IMR-90 (cell line): ENCODE measurements at regions not wholly inside any gene's neighbourhood (a gene's known extent, or its start where the extent isn't known, plus 50 kb on each side); places are given as distances from the start of the nearest gene placed in this dataset.

Experiments used
- ATAC-seq: fragments of 200-7000 bp; cut with Tn5 transposase; 2 replicates; pipeline ENCODE4 v1.9.1; 2020; ENCODE audit warnings: low read depth, mild to moderate bottlenecking, moderate library complexity
- BruUV-seq: library from RNA; stranded (reverse); fragments of 400-500 nt; replicated peaks from 2 replicates; lab custom pipeline; 2021; lab: Mats Ljungman, UMichigan
- CTCF ChIA-PET: fragments of 300-600 bp; formaldehyde crosslinking; extraction: SDS; loops from one replicate; lab custom pipeline; 2021; ENCODE audit warnings: antibody characterized with exemption; lab: Yijun Ruan, JAX
- POLR2A ChIA-PET: fragments of 300-600 bp; sonication (Branson Sonifier 250); formaldehyde crosslinking; loops from one replicate; lab custom pipeline; 2022; ENCODE audit warnings: antibody characterized with exemption; ENCODE audit not compliant: unreplicated experiment; lab: Charles Lee
- DNase-seq: peaks from one replicate; pipeline ENCODE4 v3.0.0; 2013
- H2AFZ ChIP-seq: replicated peaks from 2 replicates; pipeline ENCODE3; 2013; ENCODE audit warnings: low read length, mild to moderate bottlenecking; ENCODE audit not compliant: poor library complexity
- H2AK5ac ChIP-seq: 2 replicates; pipeline ENCODE4 v1.6.1; 2013; ENCODE audit warnings: low read depth, low read length, inconsistent platforms
- H2AK9ac ChIP-seq: replicated peaks from 2 replicates; pipeline ENCODE3; 2013; ENCODE audit warnings: mild to moderate bottlenecking, low read depth, low read length, moderate library complexity; ENCODE audit not compliant: poor library complexity
- H2BK120ac ChIP-seq: 2 replicates; pipeline ENCODE4 v1.6.1; 2013; ENCODE audit warnings: low read depth, low read length, inconsistent platforms
- H2BK15ac ChIP-seq: 3 replicates; pipeline ENCODE4 v1.6.1; 2013; ENCODE audit warnings: low read depth, low read length, inconsistent platforms
- H2BK20ac ChIP-seq: 2 replicates; pipeline ENCODE4 v1.6.1; 2013; ENCODE audit warnings: low read depth, mild to moderate bottlenecking, inconsistent platforms, low read length, moderate library complexity
- H2BK5ac ChIP-seq: 2 replicates; pipeline ENCODE4 v1.6.1; 2013; ENCODE audit warnings: mild to moderate bottlenecking, low read depth, low read length, inconsistent platforms; ENCODE audit not compliant: poor library complexity, severe bottlenecking
- H3K14ac ChIP-seq: replicated peaks from 2 replicates; pipeline ENCODE4 v1.6.1; 2013; ENCODE audit warnings: low read depth, low read length, inconsistent platforms
- H3K18ac ChIP-seq: 2 replicates; pipeline ENCODE4 v1.6.1; 2013; ENCODE audit warnings: low read depth, low read length, control low read depth
- H3K23ac ChIP-seq: 2 replicates; pipeline ENCODE4 v1.6.1; 2013; ENCODE audit warnings: low read depth, low read length, inconsistent platforms
- H3K27ac ChIP-seq: 2 replicates; pipeline ENCODE4 v1.5.1; 2013; ENCODE audit warnings: mild to moderate bottlenecking, control low read depth, low read length; ENCODE audit not compliant: insufficient read depth
- H3K27me3 ChIP-seq: 2 replicates; pipeline ENCODE4 v1.6.1; 2013; ENCODE audit warnings: low read length; ENCODE audit not compliant: control insufficient read depth, insufficient read depth
- H3K36me3 ChIP-seq: 2 replicates; pipeline ENCODE4 v1.6.1; 2013; ENCODE audit warnings: low read length, mixed read lengths; ENCODE audit not compliant: control insufficient read depth, insufficient read depth
- H3K4ac ChIP-seq: 2 replicates; pipeline ENCODE4 v1.6.1; 2013; ENCODE audit warnings: low read depth, low read length, inconsistent platforms
- H3K4me1 ChIP-seq: 2 replicates; pipeline ENCODE4 v1.6.1; 2013; ENCODE audit warnings: low read length, mixed read lengths; ENCODE audit not compliant: control insufficient read depth, insufficient read depth
- H3K4me2 ChIP-seq: 2 replicates; pipeline ENCODE4 v1.6.1; 2013; ENCODE audit warnings: low read depth, mild to moderate bottlenecking, control low read depth, low read length, moderate library complexity
- H3K4me3 ChIP-seq: 2 replicates; pipeline ENCODE4 v1.5.1; 2013; ENCODE audit warnings: low read depth, mild to moderate bottlenecking, control low read depth, low read length, moderate library complexity; ENCODE audit not compliant: insufficient read depth
- H3K56ac ChIP-seq: 2 replicates; pipeline ENCODE4 v1.6.1; 2013; ENCODE audit warnings: low read length, inconsistent platforms; ENCODE audit not compliant: insufficient read depth; ENCODE audit errors: extremely low read depth
- H3K79me1 ChIP-seq, 2 experiments: 2 replicates each; pipeline ENCODE4 v1.6.1; 2013; ENCODE audit warnings: low read length in 2 of 2, inconsistent platforms in 1 of 2, low read depth in 1 of 2
- H3K9ac ChIP-seq: 2 replicates; pipeline ENCODE4 v1.6.1; 2013; ENCODE audit warnings: low read depth, low read length, control low read depth
- H3K9me1 ChIP-seq: 2 replicates; pipeline ENCODE4 v1.6.1; 2013; ENCODE audit warnings: low read length, inconsistent platforms; ENCODE audit not compliant: insufficient read depth
- H3K9me3 ChIP-seq: 2 replicates; pipeline ENCODE4 v1.6.1; 2013; ENCODE audit warnings: low read length; ENCODE audit not compliant: control insufficient read depth, insufficient read depth
- H4K20me1 ChIP-seq: 2 replicates; pipeline ENCODE4 v1.6.1; 2013; ENCODE audit warnings: low read length, inconsistent platforms; ENCODE audit not compliant: insufficient read depth
- H4K5ac ChIP-seq: 2 replicates; pipeline ENCODE4 v1.6.1; 2013; ENCODE audit warnings: mild to moderate bottlenecking, low read depth, low read length, control low read depth
- H4K8ac ChIP-seq, 2 experiments: 2 replicates each; pipeline ENCODE4 v1.6.1; 2013; ENCODE audit warnings: low read depth in 2 of 2, low read length in 2 of 2, control low read depth in 1 of 2, inconsistent platforms in 1 of 2
- H4K91ac ChIP-seq: 2 replicates; pipeline ENCODE4 v1.6.1; 2013; ENCODE audit warnings: low read depth, low read length, inconsistent platforms; ENCODE audit not compliant: insufficient read depth
- MXI1 ChIP-seq: IDR thresholded peaks from 2 replicates; pipeline ENCODE4 v1.6.1; 2012; ENCODE audit warnings: low read depth, mild to moderate bottlenecking, low read length, moderate library complexity, borderline replicate concordance
- POLR2A ChIP-seq: IDR thresholded peaks from 2 replicates; pipeline ENCODE4 v1.6.1; 2012; ENCODE audit warnings: mild to moderate bottlenecking, low read depth, low read length
- RAD21 ChIP-seq: IDR thresholded peaks from 2 replicates; pipeline ENCODE4 v1.6.1; 2012; ENCODE audit warnings: low read length, improper control_type of control experiment
- RCOR1 ChIP-seq: IDR thresholded peaks from 2 replicates; pipeline ENCODE4 v1.6.1; 2012; ENCODE audit warnings: mild to moderate bottlenecking, low read length, improper control_type of control experiment; ENCODE audit not compliant: insufficient replicate concordance
- SMC3 ChIP-seq: fragments of 150-350 bp; IDR thresholded peaks from 2 replicates; pipeline ENCODE4 v1.6.1; 2016; ENCODE audit warnings: low read depth, mild to moderate bottlenecking, antibody characterized with exemption, low read length, moderate library complexity
- WGBS, 2 experiments: methylation state at CpG; one replicate each; pipeline versions ENCODE4 v1.1.5 to v1.1.7; 2013; ENCODE audit warnings: missing lambda C conversion rate in 2 of 2; ENCODE audit not compliant: insufficient read length in 1 of 2; ENCODE audit errors: extremely low coverage in 2 of 2; 5-methylcytosine and 5-hydroxymethylcytosine counted together
- dilution Hi-C: fragments of 300-500 bp; cut with HindIII; formaldehyde crosslinking; loops from one replicate; pipeline ENCODE4 v1.14.3; 2018; ENCODE audit warnings: low sequenced_read_pairs; ENCODE audit not compliant: unreplicated experiment
- in situ Hi-C: fragments of 300-500 bp; cut with MboI; formaldehyde crosslinking; loops from 3 replicates; pipeline ENCODE4 v1.14.3; 2019; ENCODE audit warnings: low sequenced_read_pairs, inconsistent platforms, mixed read lengths
- intact Hi-C: fragments of 100-400 bp; cut with micrococcal nuclease; formaldehyde crosslinking; loops from 2 replicates; pipeline ENCODE4 v1.10.0; 2022

GRCh38 chr7:41164440-41164839 lies 538.5 kb downstream of the INHBA start:
- Histone ChIP-seq H4K8ac (no peak overlapping the region), H2BK15ac (no peak overlapping the region), H4K91ac (no peak overlapping the region), H3K4me2 (no peak overlapping the region), H2AFZ (no peak overlapping the region), H2BK20ac (no peak overlapping the region), H2BK120ac (no peak overlapping the region), H3K36me3 (no peaks in the 10 kb centered on the region), H3K4me1 (peaks cover 6% of the 10 kb centered on the region), H3K56ac (no peak overlapping the region), H3K9ac (no peak overlapping the region), H2BK5ac (peak overlapping the region; percentile 32), H2AK5ac (no peak overlapping the region), H3K9me3 (peaks cover 2% of the 10 kb centered on the region; the same call in 1 of the 2 replicates), H2AK9ac (no peak overlapping the region), H3K23ac (no peak overlapping the region), H4K5ac (no peak overlapping the region), H3K79me1 (no peaks in the 10 kb centered on the region), H4K20me1 (no peaks in the 10 kb centered on the region), H3K9me1 (no peaks in the 10 kb centered on the region), H3K27ac (no peak overlapping the region), H3K14ac (no peak overlapping the region), H3K4me3 (no peak overlapping the region), H3K4ac (no peak overlapping the region; the same call in 1 of the 2 replicates), H3K27me3 (no peaks in the 10 kb centered on the region), H3K18ac (peak overlapping the region; percentile 84; the same call in 1 of the 2 replicates)
- dilution Hi-C loops: no loop called here
- ChIA-PET POLR2A (interaction anchor here (0.6 kb wide), 1 partner anchor 127 kb away, joined by 5 read pairs; no protein-coding TSS in a partner anchor), CTCF (no interaction called here)
- ATAC-seq (peak; percentile 80), DNase-seq (peak; percentile 58)
- intact Hi-C loops: no loop called here
- no CpG with 5 or more reads among the region's 2 CpGs for WGBS, 2 experiments
- in situ Hi-C loops: no loop called here
- TF ChIP-seq RCOR1 (no peak), SMC3 (no peak), MXI1 (no peak), POLR2A (no peak), RAD21 (no peak)
- BruUV-seq: no TSS peak
